K562 (cell line): ENCODE measurements at regions not wholly inside any gene's neighbourhood (a gene's known extent, or its start where the extent isn't known, plus 50 kb on each side); places are given as distances from the start of the nearest gene placed in this dataset.

ENCODE experiments used
- ATAC-seq: fragments of 200-7000 bp; cut with Tn5 transposase; 3 replicates; pipeline ENCODE4 v1.9.1; 2020; ENCODE audit warnings: moderate library complexity
- BruUV-seq: library from RNA; stranded (reverse); fragments of 400-500 nt; replicated peaks from 2 replicates; lab custom pipeline; 2021; lab: Mats Ljungman, UMichigan
- CTCF ChIA-PET: fragments of 300-600 bp; formaldehyde crosslinking; extraction: SDS; loops from one replicate; lab custom pipeline; 2021; ENCODE audit warnings: low intra/inter-chr PET ratio; lab: Yijun Ruan, JAX
- POLR2A ChIA-PET: fragments of 300-600, 350-650 bp; sonication (Branson Sonifier 250); formaldehyde crosslinking; extraction: SDS; loops from one replicate; lab custom pipeline; 2021; ENCODE audit warnings: antibody characterized with exemption, inconsistent platforms; lab: Yijun Ruan, JAX
- DNase-seq, 4 experiments: peaks; one replicate each; pipeline versions ENCODE4 v3.0.0 to v3.0.0-alpha.2; 2011 to 2018; ENCODE audit warnings: low spot score in 3 of 4, mixed read lengths in 3 of 4; ENCODE audit errors: extremely low read depth in 1 of 4
- FAIRE-seq: peaks from 2 replicates; lab custom pipeline; 2011; peaks lifted over from hg19 to GRCh38; lab: Jason Lieb, UNC
- H2AFZ ChIP-seq: 2 replicates; pipeline ENCODE4 v1.6.0; 2011; ENCODE audit warnings: low read depth, low read length, control low read depth, inconsistent platforms
- H3K27ac ChIP-seq: fragments of 200-600 bp; 3 replicates; pipeline ENCODE4 v1.8.0; 2011; ENCODE audit warnings: low read depth, mild to moderate bottlenecking, control low read depth, inconsistent platforms, low read length, moderate library complexity, mixed read lengths; ENCODE audit errors: extremely low read depth
- H3K27me3 ChIP-seq, 2 experiments: fragments of 300-600 bp in 1 of 2; 2 replicates in 1 of 2; 3 replicates in 1 of 2; pipeline versions ENCODE4 v1.6.0 to v1.8.0; 2011; ENCODE audit warnings: inconsistent platforms in 2 of 2, low read length in 2 of 2, mild to moderate bottlenecking in 1 of 2, mixed read lengths in 1 of 2, moderate library complexity in 1 of 2; ENCODE audit not compliant: control insufficient read depth in 2 of 2, insufficient read depth in 2 of 2
- H3K36me3 ChIP-seq: fragments of 300-600 bp; 3 replicates; pipeline ENCODE4 v1.8.0; 2011; ENCODE audit warnings: mild to moderate bottlenecking, low read length, inconsistent platforms; ENCODE audit not compliant: control insufficient read depth, insufficient read depth
- H3K4me1 ChIP-seq, 2 experiments: fragments of 200-600 bp in 1 of 2; replicated peaks in 1 of 2; 2 replicates in 1 of 2; 3 replicates in 1 of 2; pipeline versions ENCODE4 v1.5.1 to v1.8.0; 2011; ENCODE audit warnings: inconsistent platforms in 2 of 2, low read length in 2 of 2, mild to moderate bottlenecking in 1 of 2, mixed read lengths in 1 of 2, moderate library complexity in 1 of 2; ENCODE audit not compliant: control insufficient read depth in 2 of 2, insufficient read depth in 2 of 2
- H3K4me2 ChIP-seq: 2 replicates; pipeline ENCODE4 v1.6.1; 2011; ENCODE audit warnings: low read length, control low read depth, inconsistent platforms, mixed read lengths; ENCODE audit not compliant: insufficient read depth
- H3K4me3 ChIP-seq: fragments of 200-600 bp; sonication (generic), shearing (Covaris generic); 2 replicates; pipeline ENCODE4 v1.5.1; 2016; ENCODE audit warnings: control low read depth, inconsistent platforms
- H3K79me2 ChIP-seq: fragments of 200-600 bp; 3 replicates; pipeline ENCODE4 v1.8.0; 2011; ENCODE audit warnings: low read length, inconsistent platforms; ENCODE audit not compliant: control insufficient read depth, insufficient read depth
- H3K9ac ChIP-seq, 2 experiments: 2 replicates each; pipeline versions ENCODE4 v1.6.0 to v1.6.1; 2011; ENCODE audit warnings: low read depth in 2 of 2, low read length in 2 of 2, control low read depth in 1 of 2, inconsistent platforms in 1 of 2, mild to moderate bottlenecking in 1 of 2, mixed read lengths in 1 of 2; ENCODE audit not compliant: insufficient read depth in 1 of 2
- H3K9me1 ChIP-seq: one replicate; pipeline ENCODE4 v1.6.0; 2011; ENCODE audit warnings: inconsistent platforms, mild to moderate bottlenecking, low read length, moderate library complexity; ENCODE audit not compliant: control insufficient read depth, insufficient read depth
- H3K9me3 ChIP-seq: replicated peaks from 2 replicates; pipeline ENCODE4 v1.5.1; 2011; ENCODE audit warnings: low read depth, low read length, inconsistent platforms; ENCODE audit not compliant: control insufficient read depth, insufficient read depth
- H4K20me1 ChIP-seq: replicated peaks from 2 replicates; pipeline ENCODE4 v1.6.1; 2011; ENCODE audit warnings: low read length, inconsistent platforms, mixed read lengths; ENCODE audit not compliant: control insufficient read depth, insufficient read depth
- CREBBP ChIP-seq: IDR thresholded peaks from one replicate; pipeline ENCODE4 v1.6.1; 2012; ENCODE audit warnings: low read depth, mild to moderate bottlenecking, control low read depth, inconsistent platforms, low read length
- EP400 ChIP-seq: fragments of 450-650 bp; IDR thresholded peaks from 2 replicates; pipeline ENCODE4 v1.6.1; 2017; ENCODE audit warnings: antibody characterized with exemption, mild to moderate bottlenecking, moderate library complexity
- PTBP1 ChIP-seq: fragments of 200-400 bp; formaldehyde crosslinking; IDR thresholded peaks from 2 replicates; pipeline ENCODE4 v1.6.1; 2017; ENCODE audit warnings: low read depth, low read length
- ZBTB8A ChIP-seq: fragments of 450-650 bp; IDR thresholded peaks from 2 replicates; pipeline ENCODE4 v1.6.1; 2018; ENCODE audit warnings: mild to moderate bottlenecking, moderate library complexity; ENCODE audit not compliant: partially characterized antibody
- ZNF316 ChIP-seq: fragments of 450-650 bp; IDR thresholded peaks from 2 replicates; pipeline ENCODE4 v1.6.1; 2016
- ZNF639 ChIP-seq, 2 experiments: fragments of 200-800 bp in 1 of 2; sonication (Bioruptor generic) in 1 of 2; sonication (generic) in 1 of 2; formaldehyde crosslinking in 1 of 2; IDR thresholded peaks in 1 of 2; conservative IDR thresholded peaks in 1 of 2; 2 replicates each; pipeline versions ENCODE4 v1.5.0 to v1.6.1; 2016 to 2020; ENCODE audit warnings: missing compliant biosample characterization in 1 of 2, missing genetic modification characterization in 1 of 2, missing genetic modification reagents in 1 of 2
- WGBS: fragments of 100-300 bp; shearing (Covaris generic); methylation state at CpG from one replicate; pipeline ENCODE4 v1.1.6; 2016; ENCODE audit warnings: low coverage, mixed read lengths; ENCODE audit not compliant: insufficient coverage; ENCODE audit errors: missing lambda C conversion rate; 5-methylcytosine and 5-hydroxymethylcytosine counted together
- in situ Hi-C: fragments of 300-500 bp; cut with MboI; formaldehyde crosslinking; loops from 4 replicates; pipeline ENCODE4 v1.15.0; 2018; ENCODE audit warnings: inconsistent platforms, mixed read lengths
- intact Hi-C: fragments of 100-400 bp; cut with micrococcal nuclease; formaldehyde crosslinking; loops from 2 replicates; pipeline ENCODE4 v1.14.2; 2022

GRCh38 chr9:73532985-73533384 lies 381.3 kb downstream of the ANXA1 start:
- intact Hi-C loops (no loop called here), in situ Hi-C loops (no loop called here)
- WGBS = 5% methylated on average over 4 of the region's 4 CpGs
- BruUV-seq = no TSS peak
- CTCF ChIA-PET = no interaction called here
- Histone ChIP-seq H3K9ac (no peak overlapping the region), H3K36me3 (no peaks in the 10 kb centered on the region), H2AFZ (no peak overlapping the region), H3K9me3 (no peaks in the 10 kb centered on the region), H3K4me2 (no peak overlapping the region), H3K9me1 (no peaks in the 10 kb centered on the region), H3K4me1 (no peaks in the 10 kb centered on the region), H3K27me3 (no peaks in the 10 kb centered on the region), H3K79me2 (no peaks in the 10 kb centered on the region), H3K27ac (no peak overlapping the region), H3K4me3 (no peak overlapping the region), H4K20me1 (no peaks in the 10 kb centered on the region)
- TF ChIP-seq EP400 (no peak), PTBP1 (no peak), ZBTB8A (no peak), ZNF316 (peak; percentile 27; the same call in 1 of the 2 replicates)
- POLR2A ChIA-PET = no interaction called here
- no peak for DNase-seq
- no peak for ATAC-seq
- FAIRE-seq = no peak

- Histone ChIP-seq H3K9ac (no peak overlapping the region), H2AFZ (no peak overlapping the region), H3K9me3 (no peaks in the 10 kb centered on the region), H3K27ac (no peak overlapping the region), H3K36me3 (no peaks in the 10 kb centered on the region), H3K79me2 (no peaks in the 10 kb centered on the region), H3K4me2 (no peak overlapping the region), H4K20me1 (no peaks in the 10 kb centered on the region), H3K4me1 (no peaks in the 10 kb centered on the region), H3K9me1 (no peaks in the 10 kb centered on the region), H3K27me3 (no peaks in the 10 kb centered on the region), H3K4me3 (no peak overlapping the region)
- BruUV-seq = no TSS peak
- no peak for FAIRE-seq
- WGBS = 10% methylated on average over 2 of the region's 2 CpGs
- ChIA-PET CTCF (no interaction called here), POLR2A (no interaction called here)
- intact Hi-C loops (no loop called here), in situ Hi-C loops (no loop called here)
- DNase-seq = no peak
- ATAC-seq = no peak
- TF ChIP-seq ZNF639 (CRISPR knock-in tag; conservative IDR thresholded peaks at IDR 0.05 in 1 of 2, IDR thresholded peaks at IDR 0.05 in 1 of 2) (no peak), CREBBP (no peak)
Measured at GRCh38 chr9:73536403-73536802, 384.7 kb downstream of the ANXA1 start.
